Bronchial epithelial cell (primary cell): ENCODE measurements at regions not wholly inside any gene's neighbourhood (a gene's known extent, or its start where the extent isn't known, plus 50 kb on each side); places are given as distances from the start of the nearest gene placed in this dataset.

Source experiments
- DNase-seq: peaks from one replicate; pipeline ENCODE4 v3.0.0-alpha.2; 2010; ENCODE audit warnings: low read depth
- FAIRE-seq: peaks from 2 replicates; lab custom pipeline; 2011; peaks lifted over from hg19 to GRCh38; lab: Jason Lieb, UNC
- H3K27me3 ChIP-seq: 2 replicates; pipeline ENCODE4 v1.5.1; 2011; ENCODE audit warnings: low read length; ENCODE audit not compliant: control insufficient read depth, insufficient read depth
- H3K36me3 ChIP-seq: 2 replicates; pipeline ENCODE4 v1.5.1; 2011; ENCODE audit warnings: low read length; ENCODE audit not compliant: control insufficient read depth, insufficient read depth
- H3K4me3 ChIP-seq: 2 replicates; pipeline ENCODE4 v1.5.1; 2011; ENCODE audit warnings: mild to moderate bottlenecking, low read depth, low read length, control low read depth
- TF ChIP-seq, protein P1 (sequence below): IDR thresholded peaks from 2 replicates; pipeline ENCODE4 v1.5.1; 2011; ENCODE audit warnings: mild to moderate bottlenecking, moderate library complexity, low read length, control low read depth, inconsistent platforms; ENCODE audit not compliant: insufficient read depth, severe bottlenecking

DNA sequence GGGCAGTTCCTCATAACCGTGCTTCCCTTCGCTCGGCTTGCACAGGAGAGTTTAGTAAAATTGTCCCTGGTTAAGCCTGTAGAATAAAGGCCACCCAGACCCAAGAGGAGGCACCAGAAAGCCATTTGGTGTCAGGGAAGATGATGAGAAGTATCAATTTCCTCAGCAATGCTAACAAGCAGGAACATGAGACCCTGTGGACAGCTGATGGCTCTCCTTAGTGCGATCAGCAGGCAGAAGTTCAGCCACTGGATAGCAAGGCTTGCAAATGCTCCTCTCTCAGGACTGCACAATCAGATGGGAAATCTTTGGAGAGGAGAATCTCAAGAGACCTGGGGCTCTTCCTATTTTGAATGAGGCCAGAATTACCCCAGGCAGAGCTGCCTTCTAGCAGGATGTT lies 261.1 kb upstream of the DYNLRB2 start:
- DNase-seq: no peak
- FAIRE-seq: no peak
- Histone ChIP-seq H3K36me3 (no peaks in the 10 kb centered on the region), H3K27me3 (no peaks in the 10 kb centered on the region), H3K4me3 (no peak overlapping the region)
- TF ChIP-seq, protein P1, sequence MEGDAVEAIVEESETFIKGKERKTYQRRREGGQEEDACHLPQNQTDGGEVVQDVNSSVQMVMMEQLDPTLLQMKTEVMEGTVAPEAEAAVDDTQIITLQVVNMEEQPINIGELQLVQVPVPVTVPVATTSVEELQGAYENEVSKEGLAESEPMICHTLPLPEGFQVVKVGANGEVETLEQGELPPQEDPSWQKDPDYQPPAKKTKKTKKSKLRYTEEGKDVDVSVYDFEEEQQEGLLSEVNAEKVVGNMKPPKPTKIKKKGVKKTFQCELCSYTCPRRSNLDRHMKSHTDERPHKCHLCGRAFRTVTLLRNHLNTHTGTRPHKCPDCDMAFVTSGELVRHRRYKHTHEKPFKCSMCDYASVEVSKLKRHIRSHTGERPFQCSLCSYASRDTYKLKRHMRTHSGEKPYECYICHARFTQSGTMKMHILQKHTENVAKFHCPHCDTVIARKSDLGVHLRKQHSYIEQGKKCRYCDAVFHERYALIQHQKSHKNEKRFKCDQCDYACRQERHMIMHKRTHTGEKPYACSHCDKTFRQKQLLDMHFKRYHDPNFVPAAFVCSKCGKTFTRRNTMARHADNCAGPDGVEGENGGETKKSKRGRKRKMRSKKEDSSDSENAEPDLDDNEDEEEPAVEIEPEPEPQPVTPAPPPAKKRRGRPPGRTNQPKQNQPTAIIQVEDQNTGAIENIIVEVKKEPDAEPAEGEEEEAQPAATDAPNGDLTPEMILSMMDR: no peak

DNA sequence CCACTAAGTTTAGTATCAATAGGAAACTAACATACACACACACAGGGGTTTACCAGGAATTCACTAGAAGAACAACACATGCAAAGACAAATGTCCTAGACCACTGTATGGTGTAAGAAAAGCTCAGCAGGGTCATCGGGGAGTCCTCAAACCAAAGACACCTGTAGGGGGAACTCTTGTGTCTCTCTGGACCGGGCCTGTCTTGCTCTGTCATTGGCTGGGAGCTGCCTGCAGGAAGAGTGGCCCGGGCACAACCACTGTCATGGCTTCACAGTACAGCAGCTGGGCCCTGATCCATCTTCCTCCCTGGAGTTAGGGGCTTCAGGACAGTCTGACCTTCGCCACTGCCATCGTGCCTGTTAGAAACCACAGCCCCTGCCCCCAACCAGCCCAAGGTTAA lies 263.6 kb upstream of the DYNLRB2 start:
- FAIRE-seq: no peak
- H3K36me3 ChIP-seq: no peaks in the 10 kb centered on the region
- H3K27me3 ChIP-seq: no peaks in the 10 kb centered on the region
- TF ChIP-seq, protein P1: no peak
- DNase-seq: no peak
- no peak overlapping the region for H3K4me3 ChIP-seq

DNA sequence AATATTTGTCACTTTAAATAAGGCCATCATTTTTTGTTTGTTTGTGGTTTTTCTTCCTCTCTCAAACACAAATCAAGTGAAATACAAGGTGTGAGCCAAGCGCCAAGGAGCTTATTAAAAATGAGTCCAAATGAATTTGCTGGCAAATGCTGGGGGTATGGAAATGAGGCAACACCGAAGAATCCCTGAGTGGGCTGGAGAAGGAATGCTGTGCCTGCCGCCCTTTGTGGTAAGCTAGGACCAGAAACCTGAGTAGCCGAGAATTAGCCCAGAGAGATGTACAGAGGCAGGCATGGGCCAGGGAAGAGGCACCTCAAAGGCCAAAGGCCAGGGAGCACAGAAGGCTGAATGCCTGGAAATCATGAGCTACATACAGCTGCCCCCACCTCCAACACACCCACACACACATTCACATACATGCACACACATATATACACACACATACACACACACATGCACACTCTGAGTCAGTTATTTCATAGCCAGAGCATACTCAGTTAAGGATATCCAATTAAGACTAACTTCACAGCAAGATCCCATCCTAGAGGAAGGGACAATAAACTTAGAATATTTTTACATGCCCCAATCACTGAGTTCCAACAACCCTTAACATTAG lies 266.1 kb upstream of the DYNLRB2 start:
- no peak overlapping the region for H3K4me3 ChIP-seq
- DNase-seq (peak; percentile 89), FAIRE-seq (no peak)

DNA sequence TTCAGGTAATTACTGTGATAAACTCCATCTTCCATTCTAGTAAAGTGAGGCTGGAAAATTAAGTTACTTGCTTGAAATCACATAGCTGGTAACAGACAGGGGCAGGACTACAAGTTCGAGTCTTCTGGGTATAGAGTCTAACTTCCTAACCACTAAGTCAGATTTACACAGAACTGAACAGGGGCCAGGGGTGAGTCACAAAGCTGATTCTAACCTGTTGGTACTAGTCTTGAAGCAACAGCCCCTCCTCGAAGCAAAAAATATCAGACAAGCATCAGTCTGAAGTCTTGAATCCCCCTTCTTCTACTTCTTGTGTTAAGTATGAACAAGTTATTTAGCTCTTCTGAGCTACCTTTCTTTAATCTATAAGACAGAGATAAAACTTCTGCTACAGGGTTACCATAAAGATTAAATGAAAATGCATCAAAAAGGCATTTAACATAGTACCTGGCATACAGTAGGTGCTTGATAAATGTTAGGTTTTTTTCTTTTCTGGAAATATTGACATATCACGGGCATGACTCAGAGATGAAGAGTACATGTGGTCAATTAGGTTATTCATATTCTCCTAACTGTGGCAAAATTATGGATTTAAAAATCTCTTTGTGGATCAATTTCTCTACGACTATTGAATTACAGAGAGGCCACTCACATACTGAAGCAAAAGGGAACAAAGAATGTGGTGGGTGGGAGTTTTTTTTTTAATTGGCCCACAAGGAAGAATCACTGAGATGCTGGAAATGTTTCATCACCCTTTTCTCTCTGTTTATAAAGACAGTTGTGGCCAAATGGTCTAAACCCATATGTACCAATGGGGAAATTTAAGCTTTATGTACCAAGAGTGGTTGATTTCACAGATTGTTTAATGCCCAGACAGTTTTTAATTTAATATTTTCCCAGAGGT lies 266.9 kb upstream of the DYNLRB2 start:
- TF ChIP-seq, protein P1: no peak
- no peak overlapping the region for H3K4me3 ChIP-seq
- FAIRE-seq (no peak), DNase-seq (peak; percentile 94)
- H3K27me3 ChIP-seq: no peaks in the 10 kb centered on the region
- H3K36me3 ChIP-seq: no peaks in the 10 kb centered on the region

More for the DNA sequence above, 266.1 kb upstream of the DYNLRB2 start:
- H3K36me3 ChIP-seq: no peaks in the 10 kb centered on the region
- TF ChIP-seq, protein P1: no peak
- H3K27me3 ChIP-seq: no peaks in the 10 kb centered on the region

DNA sequence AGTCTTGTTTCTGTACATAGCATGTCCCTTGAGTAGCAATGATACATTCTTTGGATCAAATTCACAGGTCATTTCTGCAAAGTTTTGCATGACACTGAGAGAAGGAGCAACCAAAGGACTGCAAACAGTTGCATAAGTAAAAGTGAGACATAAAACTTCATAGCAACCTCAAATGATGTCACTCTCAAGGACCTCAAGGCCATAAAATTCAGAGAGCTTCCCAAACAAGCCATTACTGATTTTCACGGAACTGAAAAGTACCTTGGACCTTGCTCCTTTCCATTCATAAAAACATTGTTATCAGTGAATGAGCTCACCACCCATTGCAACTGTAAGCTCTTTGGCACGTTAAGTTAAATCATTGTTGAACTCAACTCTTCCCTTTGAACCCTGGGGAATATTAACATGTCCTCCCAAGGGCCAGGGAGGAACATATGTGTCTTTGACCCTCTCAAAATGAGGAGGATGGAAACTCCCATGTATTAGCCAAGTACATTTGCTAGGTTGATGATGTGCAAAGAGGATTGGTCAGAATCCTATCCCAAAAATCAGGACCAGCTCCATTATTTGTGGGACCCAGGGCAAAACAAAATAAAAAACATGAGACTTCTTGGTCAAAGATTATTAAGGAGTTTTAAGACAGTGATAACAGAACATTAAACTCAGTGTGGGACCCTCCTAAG lies 275.0 kb upstream of the DYNLRB2 start:
- TF ChIP-seq, protein P1: no peak
- Histone ChIP-seq H3K36me3 (no peaks in the 10 kb centered on the region), H3K27me3 (no peaks in the 10 kb centered on the region), H3K4me3 (no peak overlapping the region)
- no peak for FAIRE-seq
- no peak for DNase-seq
